ENCODE measurements at regions not wholly inside any gene's neighbourhood (a gene's known extent, or its start where the extent isn't known, plus 50 kb on each side); places are given as distances from the start of the nearest gene placed in this dataset.

- H3K36me3 ChIP-seq: no peaks in the 10 kb centered on the region
- TF ChIP-seq CTCF (IDR thresholded peaks at IDR 0.05): no peak
- no peaks in the 10 kb centered on the region for H3K4me1 ChIP-seq
- intact Hi-C loops (cut with DNase I): no loop called here
- DNase-seq (ENCODE audit: low spot score in 2 of 2): no peak
- no peaks in the 10 kb centered on the region for H3K9me3 ChIP-seq
- no peak overlapping the region for H3K4me3 ChIP-seq
- H3K27ac ChIP-seq: no peak overlapping the region
- no peaks in the 10 kb centered on the region for H3K27me3 ChIP-seq
Measured at GRCh38 chr17:71938340-71939010, 182.3 kb upstream of the SOX9 start.

GRCh38 chr17:71941920-71942319 is 178.9 kb upstream of the SOX9 start:
- intact Hi-C loops (cut with DNase I): no loop called here
- no peaks in the 10 kb centered on the region for H3K4me1 ChIP-seq
- H3K9me3 ChIP-seq: no peaks in the 10 kb centered on the region
- DNase-seq (ENCODE audit: low spot score in 2 of 2): no peak
- H3K4me3 ChIP-seq: no peak overlapping the region
- no peak overlapping the region for H3K27ac ChIP-seq
- H3K27me3 ChIP-seq: no peaks in the 10 kb centered on the region
- no peaks in the 10 kb centered on the region for H3K36me3 ChIP-seq
- no peak for TF ChIP-seq CTCF (IDR thresholded peaks at IDR 0.05)

- no peak for TF ChIP-seq CTCF (IDR thresholded peaks at IDR 0.05)
Measured at GRCh38 chr17:71942626-71943025, 178.2 kb upstream of the SOX9 start.

GRCh38 chr17:71948703-71949422 is 172.0 kb upstream of the SOX9 start:
- H3K27me3 ChIP-seq: no peaks in the 10 kb centered on the region
- H3K27ac ChIP-seq: no peak overlapping the region
- no peak overlapping the region for H3K4me3 ChIP-seq
- intact Hi-C loops (cut with DNase I): no loop called here
- no peak for TF ChIP-seq CTCF (IDR thresholded peaks at IDR 0.05)
- DNase-seq (ENCODE audit: low spot score in 2 of 2): no peak
- H3K36me3 ChIP-seq: no peaks in the 10 kb centered on the region
- H3K9me3 ChIP-seq: no peaks in the 10 kb centered on the region
- no peaks in the 10 kb centered on the region for H3K4me1 ChIP-seq

More at GRCh38 chr17:71942626-71943025, 178.2 kb upstream of the SOX9 start:
- intact Hi-C loops (cut with DNase I): no loop called here
- no peak for DNase-seq (ENCODE audit: low spot score in 2 of 2)
- Histone ChIP-seq H3K4me3 (no peak overlapping the region), H3K9me3 (no peaks in the 10 kb centered on the region), H3K27ac (no peak overlapping the region), H3K27me3 (no peaks in the 10 kb centered on the region), H3K4me1 (no peaks in the 10 kb centered on the region), H3K36me3 (no peaks in the 10 kb centered on the region)

- no peaks in the 10 kb centered on the region for H3K4me1 ChIP-seq
- H3K9me3 ChIP-seq: no peaks in the 10 kb centered on the region
- H3K27ac ChIP-seq: no peak overlapping the region
- TF ChIP-seq CTCF (IDR thresholded peaks at IDR 0.05): peak in 2 of 3 experiments; percentile 6 to 20
- intact Hi-C loops (cut with DNase I): no loop called here
- H3K27me3 ChIP-seq: no peaks in the 10 kb centered on the region
- no peak for DNase-seq (ENCODE audit: low spot score in 2 of 2)
- H3K36me3 ChIP-seq: no peaks in the 10 kb centered on the region
- no peak overlapping the region for H3K4me3 ChIP-seq
Measured at GRCh38 chr17:71959154-71959553, 161.7 kb upstream of the SOX9 start.
